ENCODE measurements at regions not wholly inside any gene's neighbourhood (a gene's known extent, or its start where the extent isn't known, plus 50 kb on each side); places are given as distances from the start of the nearest gene placed in this dataset.

- no peak for DNase-seq (ENCODE audit: low spot score)
Measured at GRCh38 chr3:150165396-150166094, 194.8 kb upstream of the PFN2 start.

DNA sequence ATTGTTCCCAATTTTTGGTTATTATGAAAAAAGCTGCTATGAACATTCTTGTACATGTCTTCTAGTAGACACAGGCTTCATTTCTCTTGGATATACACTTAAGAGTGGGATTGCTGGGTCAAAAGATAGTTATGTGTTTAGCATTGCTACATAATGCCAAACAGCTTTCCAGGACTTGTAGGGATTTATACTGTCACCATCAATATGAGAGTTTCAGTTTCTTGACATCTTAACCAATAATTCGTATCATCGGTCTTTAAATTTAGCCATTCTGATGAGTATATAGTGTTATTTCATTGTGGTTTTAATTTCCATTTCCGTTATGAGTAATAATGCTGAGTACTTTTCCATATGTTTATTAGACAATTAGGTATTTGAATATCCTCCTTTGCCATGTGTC, 190.3 kb upstream of the PFN2 start:
- no peak for DNase-seq (ENCODE audit: low spot score)

- DNase-seq (ENCODE audit: low spot score), result no peak
Measured at GRCh38 chr3:150158943-150159625, 188.4 kb upstream of the PFN2 start.

DNA sequence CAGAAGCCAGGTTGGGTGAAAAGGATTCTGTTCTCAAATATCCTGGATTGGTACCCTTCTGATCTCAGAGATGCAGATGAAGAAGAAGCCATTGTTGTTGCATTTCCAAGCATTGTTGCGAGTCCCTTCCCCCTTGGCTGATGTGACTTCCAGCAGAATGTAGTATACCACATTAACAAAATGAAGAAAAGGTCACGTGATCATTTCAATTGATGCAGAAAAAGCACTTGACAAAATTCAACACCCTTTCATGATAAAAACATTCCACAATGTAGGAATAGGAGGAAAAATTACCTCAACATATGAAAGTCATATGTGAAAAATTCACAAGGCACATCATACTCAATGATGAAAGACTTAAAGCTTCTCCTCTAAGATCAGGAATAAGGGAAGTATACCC, 181.9 kb upstream of the PFN2 start:
- DNase-seq (ENCODE audit: low spot score), result no peak

GRCh38 chr3:150150633-150151032, 179.9 kb upstream of the PFN2 start:
- no peak for DNase-seq (ENCODE audit: low spot score)

DNA sequence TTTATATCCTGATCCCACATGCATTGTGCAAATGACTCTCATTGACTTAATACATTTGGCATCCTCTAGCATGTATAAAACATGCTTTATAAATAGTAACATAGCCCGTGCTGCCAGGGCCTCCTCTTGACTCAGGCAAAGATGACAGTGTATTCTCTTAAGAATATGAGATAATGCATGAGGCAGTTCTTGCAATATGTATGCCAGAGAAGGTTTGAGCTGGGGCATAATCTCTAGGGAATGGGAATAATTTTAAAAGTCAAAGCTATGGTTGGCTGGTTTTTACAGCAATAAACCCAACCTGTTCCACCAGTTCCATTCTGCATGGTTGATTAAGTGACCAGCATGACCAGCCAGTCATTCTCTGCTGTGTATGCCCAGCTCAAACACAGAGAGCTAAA, 179.0 kb upstream of the PFN2 start:
- no peak for DNase-seq (ENCODE audit: low spot score)

DNA sequence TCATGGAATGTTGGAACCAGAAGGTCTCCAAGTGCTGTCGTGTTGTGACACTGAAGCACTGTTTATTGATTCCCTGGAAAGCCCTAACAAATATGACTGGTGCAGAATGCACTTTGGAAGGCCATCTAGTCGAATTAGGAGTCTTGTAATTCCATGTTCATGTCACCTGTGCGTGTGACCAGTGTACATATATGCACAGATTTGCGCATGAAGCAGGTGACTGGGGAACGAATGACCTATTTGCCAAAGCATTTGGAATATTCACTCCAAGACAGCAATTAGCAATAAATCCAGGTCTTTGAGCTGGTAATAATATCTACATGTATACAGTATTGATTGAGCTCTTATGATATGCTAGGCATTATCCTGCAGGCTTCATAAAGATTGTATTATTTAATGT, 177.5 kb upstream of the PFN2 start:
- no peak for DNase-seq (ENCODE audit: low spot score)

GRCh38 chr3:150147776-150148175, 177.1 kb upstream of the PFN2 start:
- DNase-seq (ENCODE audit: low spot score), result no peak

DNA sequence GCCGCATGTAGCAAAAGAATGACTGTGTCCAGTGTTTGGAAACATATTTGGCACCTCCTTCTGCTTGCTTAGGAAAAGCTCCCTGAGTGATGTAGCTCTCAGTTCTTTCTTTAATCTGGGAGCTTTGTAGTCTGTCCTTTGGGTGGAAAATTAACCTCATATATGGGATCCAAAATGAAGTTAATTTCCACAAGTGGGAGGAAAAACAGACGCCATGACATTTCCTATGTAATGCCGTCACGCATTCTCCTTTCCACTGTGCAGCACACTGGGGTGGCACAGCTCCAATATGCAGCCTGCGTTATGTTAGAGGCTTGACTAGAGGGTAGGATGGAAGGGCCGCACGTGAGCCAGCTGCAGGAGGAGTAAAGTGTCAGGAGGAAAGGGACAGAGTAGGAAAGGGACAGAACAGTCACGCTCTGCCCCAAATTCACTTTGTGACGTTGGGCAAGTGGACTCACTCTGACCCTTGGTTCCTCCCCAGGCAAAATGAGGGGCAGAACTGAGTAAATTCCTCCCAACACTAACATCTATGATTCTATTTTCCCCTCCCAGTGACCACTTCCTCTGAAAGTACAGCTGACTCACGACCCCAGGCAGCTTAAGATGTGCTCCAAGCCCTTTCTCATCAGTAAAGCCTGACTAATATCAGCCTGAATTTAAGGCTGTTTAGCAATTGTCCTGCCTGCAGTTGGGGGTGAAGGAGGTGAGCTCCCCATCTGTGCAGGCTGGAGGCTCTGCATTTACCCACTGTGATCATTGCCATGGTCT, 176.5 kb upstream of the PFN2 start:
- no peak for DNase-seq (ENCODE audit: low spot score)

DNA sequence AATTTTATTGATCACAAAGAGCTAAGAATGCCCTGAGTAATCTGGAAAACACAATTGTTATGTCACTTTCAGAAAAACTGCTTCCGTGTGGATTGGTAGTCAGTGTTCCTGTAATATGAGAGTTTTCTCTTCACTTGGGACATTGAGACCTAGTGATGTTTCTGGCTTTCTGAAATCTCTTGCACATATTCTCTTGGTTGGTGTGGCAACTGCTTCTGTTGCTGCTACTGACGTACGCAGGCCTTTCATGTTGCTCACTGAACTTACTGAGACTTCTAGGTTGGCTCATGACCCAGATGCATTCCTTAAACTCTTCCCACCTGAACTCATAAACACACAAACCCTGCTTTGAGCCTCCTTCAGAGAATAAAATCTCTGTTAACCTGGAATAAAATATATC, 175.0 kb upstream of the PFN2 start:
- DNase-seq (ENCODE audit: low spot score), result no peak

GRCh38 chr3:150144191-150144708, 173.6 kb upstream of the PFN2 start:
- no peak for DNase-seq (ENCODE audit: low spot score)

DNA sequence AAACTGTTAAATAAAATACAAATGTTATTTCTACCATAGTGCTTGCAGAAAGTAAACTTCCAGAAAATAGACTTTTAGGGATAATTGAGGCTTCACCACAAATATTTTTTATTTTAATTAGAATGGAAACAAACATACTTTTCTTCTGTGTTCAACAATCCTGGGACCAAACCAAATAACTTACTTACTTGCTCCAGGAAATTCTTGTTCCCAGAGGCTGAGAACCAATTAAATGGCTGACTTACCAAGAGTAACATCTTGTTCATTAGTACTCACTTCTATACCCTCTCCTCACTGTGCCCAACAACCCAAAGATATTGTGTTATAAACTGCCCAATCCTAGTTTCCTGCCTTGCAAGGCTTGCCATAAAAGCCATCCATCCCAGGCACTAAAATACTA, 172.2 kb upstream of the PFN2 start:
- no peak for DNase-seq (ENCODE audit: low spot score)

- no peak for DNase-seq (ENCODE audit: low spot score)
Measured at GRCh38 chr3:150141790-150142326, 171.2 kb upstream of the PFN2 start.

DNA sequence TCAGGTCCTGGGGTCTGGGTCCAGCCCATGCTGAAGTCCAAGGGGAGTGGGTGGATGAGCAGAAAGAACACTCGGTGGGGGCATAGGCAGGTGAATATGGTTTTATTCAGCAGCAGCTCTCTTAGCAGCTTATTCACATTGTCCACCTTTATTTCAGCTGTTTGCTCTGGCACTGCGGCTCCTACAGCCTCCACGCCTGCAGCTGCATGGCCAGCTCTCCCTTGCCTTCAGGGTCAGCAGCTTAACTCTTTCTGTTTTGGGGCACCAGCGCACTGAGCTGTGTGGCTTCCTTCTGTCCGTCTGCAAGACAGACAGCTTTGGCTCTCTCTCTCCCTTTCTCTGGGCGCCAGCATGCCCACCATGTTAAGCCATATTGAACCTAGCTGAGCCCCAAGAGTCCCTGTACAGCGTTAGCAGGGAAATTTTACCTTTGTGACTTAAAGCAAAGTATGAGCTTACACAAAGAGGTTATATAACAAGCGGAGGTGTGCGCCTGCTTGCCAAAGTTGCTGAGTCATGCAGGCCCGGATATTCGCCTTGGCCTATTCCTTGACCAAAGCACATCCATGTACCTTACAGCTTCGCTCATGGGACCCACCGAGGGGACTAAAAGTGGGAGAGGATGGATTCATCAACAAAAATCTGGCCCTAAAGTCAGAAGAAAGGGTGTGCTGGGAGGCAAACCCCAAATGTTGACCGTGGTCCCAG, 170.1 kb upstream of the PFN2 start:
- DNase-seq (ENCODE audit: low spot score), result no peak

DNA sequence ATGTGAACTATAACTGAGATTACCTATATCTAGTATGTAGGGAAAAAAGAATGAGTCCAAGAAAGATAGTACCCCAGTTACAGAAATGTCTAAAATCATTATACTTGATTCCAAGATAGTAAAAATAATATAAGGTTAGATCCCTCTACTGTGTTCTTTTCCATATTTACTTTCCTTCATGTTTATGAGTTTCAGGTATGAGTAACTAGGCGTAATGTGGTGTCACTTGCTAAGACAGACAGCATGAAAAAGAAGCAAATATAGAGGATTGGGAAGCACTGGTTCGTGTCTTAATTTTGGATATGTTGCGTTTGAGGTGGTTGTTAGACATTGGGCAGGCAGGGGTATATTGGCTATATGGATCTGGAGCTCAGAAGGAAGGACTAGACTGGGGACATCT, 168.1 kb upstream of the PFN2 start:
- no peak for DNase-seq (ENCODE audit: low spot score)

DNA sequence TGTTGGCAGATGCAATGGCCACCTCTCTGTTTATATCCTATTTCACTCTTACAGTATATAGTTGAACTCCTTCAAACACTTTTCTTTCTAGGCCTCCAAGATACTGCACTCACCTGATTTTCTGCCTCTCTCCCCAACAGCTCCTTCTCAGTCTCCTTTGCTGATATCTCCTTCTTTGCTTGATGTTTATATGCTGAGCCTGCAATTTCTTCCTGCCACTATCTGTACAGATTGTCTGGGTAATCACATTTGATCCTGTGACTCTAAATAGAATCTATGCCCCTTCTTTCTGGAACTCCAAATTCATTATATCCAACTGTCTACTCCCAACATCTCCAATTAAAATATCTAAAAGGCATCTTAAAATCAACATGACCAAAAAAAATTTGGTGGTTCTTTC, 165.5 kb upstream of the PFN2 start:
- DNase-seq (ENCODE audit: low spot score), result no peak

- DNase-seq (ENCODE audit: low spot score), result no peak
Measured at GRCh38 chr3:150135287-150135721, 164.6 kb upstream of the PFN2 start.

DNA sequence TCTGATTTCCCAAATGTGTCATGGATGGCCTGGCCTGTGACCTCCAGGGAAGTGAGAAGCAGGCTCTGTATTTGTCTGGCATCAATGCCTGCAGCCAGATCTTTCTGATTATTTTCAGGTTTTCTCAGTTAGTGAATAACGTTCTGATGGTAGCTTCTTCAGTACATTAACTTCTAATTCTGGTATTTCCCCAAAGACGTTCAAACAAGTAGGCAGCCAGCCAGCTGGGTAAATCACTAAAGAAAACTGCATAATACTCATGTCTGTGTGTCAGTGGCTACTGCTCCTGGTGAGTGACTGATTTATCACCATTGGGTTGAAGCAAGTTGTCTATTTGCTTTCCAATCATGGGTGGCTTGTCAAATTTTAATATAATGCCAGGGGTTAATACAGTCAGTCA, 162.6 kb upstream of the PFN2 start:
- DNase-seq (ENCODE audit: low spot score), result no peak

DNA sequence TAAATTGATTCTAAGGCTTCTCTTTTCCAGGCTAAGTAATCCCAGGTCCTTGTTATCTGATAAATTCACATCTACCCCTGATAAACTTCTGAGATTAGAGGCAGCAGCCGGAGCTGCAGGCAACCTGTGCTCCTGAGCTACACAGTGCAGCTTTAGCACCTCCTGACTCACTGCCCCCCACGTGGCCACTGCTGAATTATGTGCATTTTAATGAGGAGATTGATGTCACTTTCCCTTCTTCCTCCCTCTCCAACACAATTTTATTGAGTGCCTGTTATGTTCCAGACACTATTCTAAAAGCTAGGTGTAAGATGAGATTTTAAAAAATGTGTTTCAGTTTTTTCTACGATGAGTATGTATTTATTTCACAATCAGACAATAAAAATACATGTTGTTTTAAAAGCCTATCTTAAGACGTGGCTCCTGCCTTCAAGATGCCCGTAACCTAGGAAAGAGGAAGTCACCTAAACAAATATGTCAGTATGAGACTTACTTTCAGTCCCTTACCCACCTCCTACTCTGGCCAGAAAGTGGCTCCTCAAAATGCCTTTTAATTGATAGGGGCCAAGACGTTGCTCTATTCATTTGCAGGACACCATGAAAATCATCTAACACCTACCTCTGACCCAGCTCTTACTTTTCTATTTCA, 161.5 kb upstream of the PFN2 start:
- no peak for DNase-seq (ENCODE audit: low spot score)

DNA sequence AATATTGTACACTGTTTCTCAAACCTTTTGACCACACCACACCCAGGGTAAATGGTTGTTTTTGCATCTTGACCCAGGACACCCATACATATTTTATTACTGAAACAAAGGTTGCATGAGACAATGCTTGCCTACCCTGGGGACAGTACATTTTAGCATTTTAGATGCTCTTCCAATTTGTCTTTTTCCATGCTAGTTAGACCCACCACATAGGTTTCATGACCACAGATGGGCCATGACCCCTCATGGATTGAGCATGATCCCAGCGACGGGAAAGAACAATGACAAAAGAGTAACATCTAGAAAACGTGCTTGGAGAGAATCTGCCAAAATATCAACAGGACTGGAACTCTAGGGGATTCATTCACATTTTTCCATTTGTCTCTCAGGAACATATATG, 161.0 kb upstream of the PFN2 start:
- no peak for DNase-seq (ENCODE audit: low spot score)

GRCh38 chr3:150130404-150131100, 159.9 kb upstream of the PFN2 start:
- no peak for DNase-seq (ENCODE audit: low spot score)
